ENCODE measurements at regions not wholly inside any gene's neighbourhood (a gene's known extent, or its start where the extent isn't known, plus 50 kb on each side); places are given as distances from the start of the nearest gene placed in this dataset.

- H3K9ac ChIP-seq (ENCODE audit: low read length in 5 of 5) = no peak overlapping the region
- H3K27ac ChIP-seq (ENCODE audit: low read depth, low read length) = no peak overlapping the region
- no peaks in the 10 kb centered on the region for H3K4me1 ChIP-seq (ENCODE audit: control insufficient read depth in 5 of 5, insufficient read depth in 5 of 5, low read length in 5 of 5)
- H3K36me3 ChIP-seq (ENCODE audit: control insufficient read depth in 5 of 5, insufficient read depth in 5 of 5, low read length in 5 of 5) = no peaks in the 10 kb centered on the region
- H3K27me3 ChIP-seq (ENCODE audit: control insufficient read depth in 5 of 5, insufficient read depth in 4 of 5, low read length in 5 of 5) = no peaks in the 10 kb centered on the region
- no peak overlapping the region for H3K4me3 ChIP-seq (ENCODE audit: low read depth in 1 of 5, low read length in 5 of 5)
- H3K9me3 ChIP-seq (ENCODE audit: control insufficient read depth in 5 of 5, low read length in 5 of 5) = peaks cover 0 to under 1% (median 0%) of the 10 kb centered on the region in 5 donors
Measured at GRCh38 chr4:156538210-156538609, 433.4 kb downstream of the PDGFC start.

- H3K9ac ChIP-seq (ENCODE audit: low read length in 5 of 5) = no peak overlapping the region
- H3K4me1 ChIP-seq (ENCODE audit: control insufficient read depth in 5 of 5, insufficient read depth in 5 of 5, low read length in 5 of 5) = no peaks in the 10 kb centered on the region
- H3K27ac ChIP-seq (ENCODE audit: low read depth, low read length) = no peak overlapping the region
- no peak overlapping the region for H3K4me3 ChIP-seq (ENCODE audit: low read depth in 1 of 5, low read length in 5 of 5)
- H3K9me3 ChIP-seq (ENCODE audit: control insufficient read depth in 5 of 5, low read length in 5 of 5) = peaks cover 0 to 2% (median 0%) of the 10 kb centered on the region in 5 donors
- no peaks in the 10 kb centered on the region for H3K27me3 ChIP-seq (ENCODE audit: control insufficient read depth in 5 of 5, insufficient read depth in 4 of 5, low read length in 5 of 5)
- H3K36me3 ChIP-seq (ENCODE audit: control insufficient read depth in 5 of 5, insufficient read depth in 5 of 5, low read length in 5 of 5) = no peaks in the 10 kb centered on the region
Measured at GRCh38 chr4:156537286-156537685, 434.3 kb downstream of the PDGFC start.

GRCh38 chr4:156536661-156537060, 434.9 kb downstream of the PDGFC start:
- Histone ChIP-seq H3K4me1 (ENCODE audit: control insufficient read depth in 5 of 5, insufficient read depth in 5 of 5, low read length in 5 of 5) (no peaks in the 10 kb centered on the region), H3K27ac (ENCODE audit: low read depth, low read length) (no peak overlapping the region), H3K9me3 (ENCODE audit: control insufficient read depth in 5 of 5, low read length in 5 of 5) (peaks cover 0 to 2% (median 0%) of the 10 kb centered on the region in 5 donors), H3K9ac (ENCODE audit: low read length in 5 of 5) (no peak overlapping the region), H3K4me3 (ENCODE audit: low read depth in 1 of 5, low read length in 5 of 5) (no peak overlapping the region), H3K36me3 (ENCODE audit: control insufficient read depth in 5 of 5, insufficient read depth in 5 of 5, low read length in 5 of 5) (no peaks in the 10 kb centered on the region), H3K27me3 (ENCODE audit: control insufficient read depth in 5 of 5, insufficient read depth in 4 of 5, low read length in 5 of 5) (no peaks in the 10 kb centered on the region)

DNA sequence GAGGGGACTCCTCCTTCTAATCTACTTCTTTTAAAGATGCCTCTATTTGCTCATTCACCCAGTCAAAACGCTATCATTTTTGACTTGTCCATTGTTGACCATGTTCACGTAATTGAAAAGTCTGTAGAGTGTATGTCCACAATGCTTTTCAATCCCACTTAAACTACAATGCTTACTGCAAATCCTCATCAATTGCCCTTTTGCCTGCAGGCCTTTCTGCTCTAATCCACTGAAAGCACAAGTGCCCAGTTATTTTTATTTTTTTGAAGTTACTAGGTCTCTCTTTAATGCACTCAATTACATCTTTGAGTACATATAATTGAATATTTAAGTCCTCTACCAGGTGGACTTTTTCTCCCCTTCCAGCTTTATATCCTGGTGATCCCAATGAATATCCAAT, 437.4 kb downstream of the PDGFC start:
- Histone ChIP-seq H3K9me3 (ENCODE audit: control insufficient read depth in 5 of 5, low read length in 5 of 5) (peaks cover 0 to 2% (median 0%) of the 10 kb centered on the region in 5 donors), H3K9ac (ENCODE audit: low read length in 5 of 5) (no peak overlapping the region), H3K36me3 (ENCODE audit: control insufficient read depth in 5 of 5, insufficient read depth in 5 of 5, low read length in 5 of 5) (no peaks in the 10 kb centered on the region), H3K4me1 (ENCODE audit: control insufficient read depth in 5 of 5, insufficient read depth in 5 of 5, low read length in 5 of 5) (no peaks in the 10 kb centered on the region), H3K27me3 (ENCODE audit: control insufficient read depth in 5 of 5, insufficient read depth in 4 of 5, low read length in 5 of 5) (no peaks in the 10 kb centered on the region), H3K27ac (ENCODE audit: low read depth, low read length) (no peak overlapping the region), H3K4me3 (ENCODE audit: low read depth in 1 of 5, low read length in 5 of 5) (no peak overlapping the region)

DNA sequence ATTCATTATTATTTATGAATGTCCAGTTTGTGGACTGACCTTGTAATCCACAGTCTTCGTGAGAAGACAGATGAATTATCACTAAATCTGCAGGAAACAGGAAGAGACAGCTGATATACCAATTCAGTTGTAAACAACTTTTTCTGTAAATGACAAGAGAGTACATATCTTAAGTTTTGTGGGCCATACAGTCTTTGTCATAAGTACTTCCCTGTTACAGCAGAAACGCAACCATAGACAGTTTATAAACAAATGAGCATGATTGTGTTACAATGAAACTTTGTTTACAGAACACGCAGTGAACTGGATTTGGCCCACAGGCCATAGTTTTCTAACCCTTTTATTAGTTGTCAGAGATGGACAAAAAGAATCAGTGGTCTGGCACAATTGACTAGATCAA, 443.4 kb downstream of the PDGFC start:
- Histone ChIP-seq H3K4me3 (ENCODE audit: low read depth in 1 of 5, low read length in 5 of 5) (no peak overlapping the region), H3K9ac (ENCODE audit: low read length in 5 of 5) (no peak overlapping the region), H3K27me3 (ENCODE audit: control insufficient read depth in 5 of 5, insufficient read depth in 4 of 5, low read length in 5 of 5) (no peaks in the 10 kb centered on the region), H3K36me3 (ENCODE audit: control insufficient read depth in 5 of 5, insufficient read depth in 5 of 5, low read length in 5 of 5) (no peaks in the 10 kb centered on the region), H3K9me3 (ENCODE audit: control insufficient read depth in 5 of 5, low read length in 5 of 5) (peaks cover 0 to 2% (median 0%) of the 10 kb centered on the region in 5 donors), H3K4me1 (ENCODE audit: control insufficient read depth in 5 of 5, insufficient read depth in 5 of 5, low read length in 5 of 5) (no peaks in the 10 kb centered on the region), H3K27ac (ENCODE audit: low read depth, low read length) (no peak overlapping the region)

- H3K4me3 ChIP-seq (ENCODE audit: low read depth in 1 of 5, low read length in 5 of 5) = no peak overlapping the region
- H3K9ac ChIP-seq (ENCODE audit: low read length in 5 of 5) = no peak overlapping the region
- H3K27ac ChIP-seq (ENCODE audit: low read depth, low read length) = no peak overlapping the region
- no peaks in the 10 kb centered on the region for H3K9me3 ChIP-seq (ENCODE audit: control insufficient read depth in 5 of 5, low read length in 5 of 5)
- H3K27me3 ChIP-seq (ENCODE audit: control insufficient read depth in 5 of 5, insufficient read depth in 4 of 5, low read length in 5 of 5) = no peaks in the 10 kb centered on the region
- no peaks in the 10 kb centered on the region for H3K4me1 ChIP-seq (ENCODE audit: control insufficient read depth in 5 of 5, insufficient read depth in 5 of 5, low read length in 5 of 5)
- no peaks in the 10 kb centered on the region for H3K36me3 ChIP-seq (ENCODE audit: control insufficient read depth in 5 of 5, insufficient read depth in 5 of 5, low read length in 5 of 5)
Measured at GRCh38 chr4:156527237-156527993, 444.2 kb downstream of the PDGFC start.

DNA sequence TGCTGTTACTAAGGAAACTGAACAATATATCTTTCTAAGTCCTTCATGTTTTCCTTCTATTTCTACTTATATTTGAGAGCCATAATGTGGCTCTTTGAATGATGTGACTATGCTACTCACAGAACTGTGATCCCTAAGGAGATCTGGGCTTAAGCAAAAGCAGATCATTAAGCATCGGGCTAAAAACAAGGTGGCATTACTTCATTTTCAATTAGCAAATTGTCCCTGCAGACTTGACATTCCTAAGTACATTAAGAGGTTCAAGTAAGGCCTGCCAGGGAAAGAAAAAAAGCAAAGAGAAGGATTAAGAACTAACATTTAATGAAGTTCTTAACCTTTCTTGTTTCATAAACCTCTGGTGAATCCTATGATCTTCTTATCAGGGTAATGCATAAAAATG, 447.6 kb downstream of the PDGFC start:
- no peaks in the 10 kb centered on the region for H3K27me3 ChIP-seq (ENCODE audit: control insufficient read depth in 5 of 5, insufficient read depth in 4 of 5, low read length in 5 of 5)
- no peaks in the 10 kb centered on the region for H3K4me1 ChIP-seq (ENCODE audit: control insufficient read depth in 5 of 5, insufficient read depth in 5 of 5, low read length in 5 of 5)
- no peak overlapping the region for H3K4me3 ChIP-seq (ENCODE audit: low read depth in 1 of 5, low read length in 5 of 5)

GRCh38 chr4:156523492-156523891, 448.1 kb downstream of the PDGFC start:
- no peak overlapping the region for H3K9ac ChIP-seq (ENCODE audit: low read length in 5 of 5)
- no peaks in the 10 kb centered on the region for H3K36me3 ChIP-seq (ENCODE audit: control insufficient read depth in 5 of 5, insufficient read depth in 5 of 5, low read length in 5 of 5)
- no peak overlapping the region for H3K27ac ChIP-seq (ENCODE audit: low read depth, low read length)
- no peaks in the 10 kb centered on the region for H3K27me3 ChIP-seq (ENCODE audit: control insufficient read depth in 5 of 5, insufficient read depth in 4 of 5, low read length in 5 of 5)
- no peak overlapping the region for H3K4me3 ChIP-seq (ENCODE audit: low read depth in 1 of 5, low read length in 5 of 5)
- no peaks in the 10 kb centered on the region for H3K9me3 ChIP-seq (ENCODE audit: control insufficient read depth in 5 of 5, low read length in 5 of 5)
- H3K4me1 ChIP-seq (ENCODE audit: control insufficient read depth in 5 of 5, insufficient read depth in 5 of 5, low read length in 5 of 5) = no peaks in the 10 kb centered on the region

More for the DNA sequence above, 447.6 kb downstream of the PDGFC start:
- no peak overlapping the region for H3K27ac ChIP-seq (ENCODE audit: low read depth, low read length)
- H3K9ac ChIP-seq (ENCODE audit: low read length in 5 of 5) = no peak overlapping the region
- H3K9me3 ChIP-seq (ENCODE audit: control insufficient read depth in 5 of 5, low read length in 5 of 5) = no peaks in the 10 kb centered on the region
- H3K36me3 ChIP-seq (ENCODE audit: control insufficient read depth in 5 of 5, insufficient read depth in 5 of 5, low read length in 5 of 5) = no peaks in the 10 kb centered on the region

DNA sequence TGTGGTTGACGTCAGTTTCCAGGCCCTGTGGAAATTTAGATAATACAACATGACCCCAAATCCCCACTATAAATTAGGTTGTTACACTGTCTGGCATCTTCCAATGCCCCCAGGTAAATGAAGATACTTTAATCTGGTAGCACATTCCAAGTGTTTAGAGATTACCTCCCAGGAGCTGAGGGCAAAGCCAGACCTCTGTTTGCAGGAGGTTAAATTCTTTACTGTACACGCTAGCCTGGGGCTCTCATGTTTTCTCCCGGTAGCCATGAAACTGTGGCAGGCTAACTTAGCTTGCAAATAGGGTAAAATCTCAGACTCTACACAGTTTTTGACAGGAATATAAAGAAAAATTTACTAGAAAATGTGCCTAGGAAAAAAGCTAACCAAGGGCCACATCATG, 450.0 kb downstream of the PDGFC start:
- Histone ChIP-seq H3K9me3 (ENCODE audit: control insufficient read depth in 5 of 5, low read length in 5 of 5) (no peaks in the 10 kb centered on the region), H3K27ac (ENCODE audit: low read depth, low read length) (no peak overlapping the region), H3K4me3 (ENCODE audit: low read depth in 1 of 5, low read length in 5 of 5) (no peak overlapping the region), H3K36me3 (ENCODE audit: control insufficient read depth in 5 of 5, insufficient read depth in 5 of 5, low read length in 5 of 5) (no peaks in the 10 kb centered on the region), H3K9ac (ENCODE audit: low read length in 5 of 5) (no peak overlapping the region), H3K27me3 (ENCODE audit: control insufficient read depth in 5 of 5, insufficient read depth in 4 of 5, low read length in 5 of 5) (no peaks in the 10 kb centered on the region), H3K4me1 (ENCODE audit: control insufficient read depth in 5 of 5, insufficient read depth in 5 of 5, low read length in 5 of 5) (no peaks in the 10 kb centered on the region)

DNA sequence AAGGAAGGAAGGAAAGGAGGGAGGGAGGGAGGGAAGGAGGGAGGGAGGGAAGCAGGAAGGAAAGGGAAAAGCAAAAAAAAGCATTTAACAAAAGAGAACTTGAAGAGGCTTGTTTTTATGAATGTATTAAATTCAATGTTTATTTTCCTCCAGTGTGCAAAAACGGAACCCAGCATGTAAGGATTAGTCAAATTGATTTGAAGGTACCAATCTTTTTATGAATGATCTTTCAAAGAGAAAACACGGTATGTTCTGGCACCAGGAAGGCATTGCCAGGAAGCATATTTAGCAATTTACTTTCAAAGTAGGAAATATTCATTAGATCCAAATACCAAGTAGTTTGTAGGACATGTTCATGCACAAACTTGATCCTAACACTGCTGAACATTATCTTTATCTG, 453.6 kb downstream of the PDGFC start:
- no peak overlapping the region for H3K9ac ChIP-seq (ENCODE audit: low read length in 5 of 5)
- H3K9me3 ChIP-seq (ENCODE audit: control insufficient read depth in 5 of 5, low read length in 5 of 5) = no peaks in the 10 kb centered on the region
- H3K27ac ChIP-seq (ENCODE audit: low read depth, low read length) = no peak overlapping the region
- no peaks in the 10 kb centered on the region for H3K27me3 ChIP-seq (ENCODE audit: control insufficient read depth in 5 of 5, insufficient read depth in 4 of 5, low read length in 5 of 5)
- no peaks in the 10 kb centered on the region for H3K36me3 ChIP-seq (ENCODE audit: control insufficient read depth in 5 of 5, insufficient read depth in 5 of 5, low read length in 5 of 5)
- H3K4me1 ChIP-seq (ENCODE audit: control insufficient read depth in 5 of 5, insufficient read depth in 5 of 5, low read length in 5 of 5) = no peaks in the 10 kb centered on the region
- no peak overlapping the region for H3K4me3 ChIP-seq (ENCODE audit: low read depth in 1 of 5, low read length in 5 of 5)
